Neural cell (in vitro differentiated cells): ENCODE measurements at regions not wholly inside any gene's neighbourhood (a gene's known extent, or its start where the extent isn't known, plus 50 kb on each side); places are given as distances from the start of the nearest gene placed in this dataset.

ENCODE experiments used
- H2AFZ ChIP-seq: fragments of 200-600, 300-800 bp; sonication (generic), shearing (Covaris generic); 2 replicates; pipeline ENCODE4 v1.6.0; 2014; ENCODE audit warnings: low read depth, mild to moderate bottlenecking, antibody characterized with exemption, low read length, moderate library complexity
- H3F3A ChIP-seq: fragments of 200-600 bp; shearing (Covaris generic); 2 replicates; pipeline ENCODE4 v1.6.1; 2016; ENCODE audit warnings: mild to moderate bottlenecking, moderate library complexity, mixed read lengths, antibody characterized with exemption, low read length; ENCODE audit not compliant: insufficient read depth, poor library complexity, severe bottlenecking
- H3K27ac ChIP-seq: fragments of 200-600, 300-800 bp; sonication (generic), shearing (Covaris generic); 2 replicates; pipeline ENCODE4 v1.5.1; 2014; ENCODE audit warnings: mild to moderate bottlenecking, low read length, moderate library complexity
- H3K27me3 ChIP-seq: fragments of 300-800, 200-600 bp; sonication (generic), shearing (Covaris generic); 2 replicates; pipeline ENCODE4 v1.6.0; 2014; ENCODE audit warnings: mild to moderate bottlenecking, low read depth, low read length, moderate library complexity; ENCODE audit not compliant: insufficient read depth
- H3K36me3 ChIP-seq: fragments of 300-800, 200-600 bp; sonication (generic), shearing (Covaris generic); 2 replicates; pipeline ENCODE4 v1.5.1; 2014; ENCODE audit warnings: mild to moderate bottlenecking, antibody characterized with exemption, low read length, moderate library complexity; ENCODE audit not compliant: insufficient read depth
- H3K4me2 ChIP-seq: fragments of 300-800, 200-600 bp; sonication (generic), shearing (Covaris generic); 2 replicates; pipeline ENCODE4 v1.6.0; 2014; ENCODE audit warnings: mild to moderate bottlenecking, low read length
- H3K4me3 ChIP-seq: fragments of 300-800, 200-600 bp; sonication (generic), shearing (Covaris generic); 2 replicates; pipeline ENCODE4 v1.5.1; 2014; ENCODE audit warnings: mild to moderate bottlenecking, low read length, moderate library complexity
- H3K79me2 ChIP-seq: fragments of 200-600 bp; shearing (Covaris generic); replicated peaks from 2 replicates; pipeline ENCODE4 v1.6.0; 2014; ENCODE audit warnings: mild to moderate bottlenecking, low read length, moderate library complexity; ENCODE audit not compliant: insufficient read depth
- H3K9ac ChIP-seq: fragments of 300-800, 200-600 bp; sonication (generic), shearing (Covaris generic); 2 replicates; pipeline ENCODE4 v1.6.1; 2016; ENCODE audit warnings: mild to moderate bottlenecking, low read length, mixed read lengths
- H3K9me2 ChIP-seq: fragments of 200-600 bp; shearing (Covaris generic); 2 replicates; pipeline ENCODE4 v1.6.1; 2016; ENCODE audit warnings: mild to moderate bottlenecking, low read length, mixed read lengths; ENCODE audit not compliant: insufficient read depth
- H3K9me3 ChIP-seq: fragments of 200-600, 300-800 bp; sonication (generic), shearing (Covaris generic); 2 replicates; pipeline ENCODE4 v1.6.1; 2016; ENCODE audit warnings: mild to moderate bottlenecking, mixed run types, low read length, moderate library complexity, mixed read lengths
- H4K20me1 ChIP-seq: fragments of 200-600 bp; shearing (Covaris generic); 2 replicates; pipeline ENCODE4 v1.6.1; 2016; ENCODE audit warnings: mild to moderate bottlenecking, mixed run types; ENCODE audit not compliant: insufficient read depth
- CTCF ChIP-seq: fragments of 450-650 bp; IDR thresholded peaks from 2 replicates; pipeline ENCODE4 v1.5.1; 2014; ENCODE audit warnings: antibody characterized with exemption, mild to moderate bottlenecking, moderate library complexity; ENCODE audit not compliant: poor library complexity, severe bottlenecking
- EP300 ChIP-seq: fragments of 450-650 bp; conservative IDR thresholded peaks from 2 replicates; pipeline ENCODE4 v1.6.1; 2014; ENCODE audit warnings: antibody characterized with exemption, mild to moderate bottlenecking, moderate library complexity; ENCODE audit not compliant: poor library complexity, severe bottlenecking
- EZH2 ChIP-seq: fragments of 200-600, 300-800 bp; shearing (Covaris generic), sonication (generic); IDR thresholded peaks from 2 replicates; pipeline ENCODE4 v1.6.1; 2014; ENCODE audit warnings: antibody characterized with exemption, low read length, borderline replicate concordance, mild to moderate bottlenecking; ENCODE audit not compliant: insufficient read depth, poor library complexity, severe bottlenecking
- MXI1 ChIP-seq: fragments of 450-650 bp; conservative IDR thresholded peaks from 2 replicates; pipeline ENCODE4 v1.6.1; 2014; ENCODE audit warnings: antibody characterized with exemption, mild to moderate bottlenecking; ENCODE audit not compliant: poor library complexity, severe bottlenecking
- POLR2AphosphoS5 ChIP-seq: IDR thresholded peaks from 2 replicates; pipeline ENCODE4 v1.6.1; 2012
- RAD21 ChIP-seq: fragments of 450-650 bp; conservative IDR thresholded peaks from 2 replicates; pipeline ENCODE4 v1.6.1; 2014; ENCODE audit warnings: antibody characterized with exemption, mild to moderate bottlenecking, moderate library complexity
- REST ChIP-seq: IDR thresholded peaks from 2 replicates; pipeline ENCODE4 v1.6.1; 2012; ENCODE audit warnings: borderline replicate concordance
- SMC3 ChIP-seq: fragments of 450-650 bp; conservative IDR thresholded peaks from 2 replicates; pipeline ENCODE4 v1.6.1; 2014; ENCODE audit warnings: antibody characterized with exemption, mild to moderate bottlenecking, moderate library complexity; ENCODE audit not compliant: poor library complexity
- TAF1 ChIP-seq: IDR thresholded peaks from 2 replicates; pipeline ENCODE4 v1.6.1; 2012; ENCODE audit warnings: low read depth

- no peaks in the 10 kb centered on the region for H3F3A ChIP-seq
- H3K4me2 ChIP-seq: no peak overlapping the region
- H3K79me2 ChIP-seq: no peaks in the 10 kb centered on the region
- H3K9me3 ChIP-seq: no peaks in the 10 kb centered on the region
- no peak overlapping the region for H3K9ac ChIP-seq
- no peaks in the 10 kb centered on the region for H4K20me1 ChIP-seq
- no peaks in the 10 kb centered on the region for H3K36me3 ChIP-seq
- no peaks in the 10 kb centered on the region for H3K9me2 ChIP-seq
- H3K27ac ChIP-seq: no peak overlapping the region
- no peaks in the 10 kb centered on the region for H3K27me3 ChIP-seq
- H2AFZ ChIP-seq: no peak overlapping the region
- H3K4me3 ChIP-seq: no peak overlapping the region
- TF ChIP-seq POLR2AphosphoS5: no peak
- TF ChIP-seq REST: no peak
- no peak for TF ChIP-seq MXI1
- TF ChIP-seq EZH2: no peak
- TF ChIP-seq TAF1: no peak
- no peak for TF ChIP-seq SMC3
- no peak for TF ChIP-seq CTCF
- no peak for TF ChIP-seq EP300
- no peak for TF ChIP-seq RAD21
These were observed 311.8 kb upstream of the MMADHC start for GRCh38 chr2:149899390-149899789.

- Histone ChIP-seq H3K79me2 (no peaks in the 10 kb centered on the region), H3K9me2 (no peaks in the 10 kb centered on the region), H2AFZ (no peak overlapping the region)
These were observed 307.2 kb upstream of the MMADHC start for GRCh38 chr2:149894760-149895159.

GRCh38 chr2:149894226-149894625 lies 306.7 kb upstream of the MMADHC start:
- TF ChIP-seq RAD21: no peak
- no peak for TF ChIP-seq EZH2
- TF ChIP-seq REST: no peak
- TF ChIP-seq CTCF: no peak
- TF ChIP-seq EP300: no peak
- no peak for TF ChIP-seq POLR2AphosphoS5
- no peak for TF ChIP-seq SMC3
- TF ChIP-seq TAF1: no peak
- Histone ChIP-seq H3K9me3 (no peaks in the 10 kb centered on the region), H3F3A (no peaks in the 10 kb centered on the region), H4K20me1 (no peaks in the 10 kb centered on the region), H3K9me2 (no peaks in the 10 kb centered on the region), H3K79me2 (no peaks in the 10 kb centered on the region), H3K4me3 (no peak overlapping the region), H3K27me3 (no peaks in the 10 kb centered on the region), H3K4me2 (no peak overlapping the region), H3K36me3 (no peaks in the 10 kb centered on the region), H3K9ac (no peak overlapping the region), H2AFZ (no peak overlapping the region), H3K27ac (no peak overlapping the region)

More at GRCh38 chr2:149894760-149895159, 307.2 kb upstream of the MMADHC start:
- H3K9ac ChIP-seq: no peak overlapping the region
- no peaks in the 10 kb centered on the region for H3F3A ChIP-seq
- H3K27me3 ChIP-seq: no peaks in the 10 kb centered on the region
- H4K20me1 ChIP-seq: no peaks in the 10 kb centered on the region
- no peaks in the 10 kb centered on the region for H3K9me3 ChIP-seq
- H3K27ac ChIP-seq: no peak overlapping the region
- no peak overlapping the region for H3K4me3 ChIP-seq
- no peaks in the 10 kb centered on the region for H3K36me3 ChIP-seq
- no peak overlapping the region for H3K4me2 ChIP-seq
- TF ChIP-seq TAF1 (no peak), EZH2 (no peak)
